Mesenchymal stem cell (in vitro differentiated cells and primary cell): ENCODE measurements at regions not wholly inside any gene's neighbourhood (a gene's known extent, or its start where the extent isn't known, plus 50 kb on each side); places are given as distances from the start of the nearest gene placed in this dataset.

ENCODE experiments used
- DNase-seq: peaks from one replicate; pipeline ENCODE4 v3.0.0-alpha.2; 2013
- H2AFZ ChIP-seq: one replicate; pipeline ENCODE4 v1.6.1; 2013; ENCODE audit warnings: low read depth, mild to moderate bottlenecking, control low read depth, inconsistent platforms, low read length, moderate library complexity
- H2AK5ac ChIP-seq: 2 replicates; pipeline ENCODE4 v1.6.1; 2013; ENCODE audit warnings: low read length, moderate library complexity, mild to moderate bottlenecking, inconsistent platforms; ENCODE audit not compliant: severe bottlenecking
- H2BK120ac ChIP-seq: one replicate; pipeline ENCODE4 v1.6.1; 2013; ENCODE audit warnings: low read depth, mild to moderate bottlenecking, inconsistent platforms, low read length, moderate library complexity
- H2BK12ac ChIP-seq, 2 experiments: one replicate each; pipeline ENCODE4 v1.6.1; 2013; ENCODE audit warnings: inconsistent platforms in 2 of 2, low read length in 2 of 2, mild to moderate bottlenecking in 2 of 2, moderate library complexity in 2 of 2, control low read depth in 1 of 2
- H2BK15ac ChIP-seq: one replicate; pipeline ENCODE4 v1.6.1; 2013; ENCODE audit warnings: mild to moderate bottlenecking, low read depth, inconsistent platforms; ENCODE audit not compliant: poor library complexity, severe bottlenecking
- H2BK5ac ChIP-seq: 2 replicates; pipeline ENCODE4 v1.6.1; 2013; ENCODE audit warnings: low read depth, mild to moderate bottlenecking, low read length, control low read depth, inconsistent platforms; ENCODE audit not compliant: poor library complexity, severe bottlenecking
- H3K14ac ChIP-seq, 2 experiments: one replicate each; pipeline ENCODE4 v1.6.1; 2013; ENCODE audit warnings: inconsistent platforms in 2 of 2, low read length in 2 of 2, control low read depth in 1 of 2, mild to moderate bottlenecking in 1 of 2, moderate library complexity in 1 of 2
- H3K18ac ChIP-seq, 2 experiments: one replicate each; pipeline ENCODE4 v1.6.1; 2013; ENCODE audit warnings: inconsistent platforms in 2 of 2, low read length in 2 of 2, control low read depth in 1 of 2, low read depth in 1 of 2, mild to moderate bottlenecking in 1 of 2
- H3K23ac ChIP-seq, 2 experiments: one replicate each; pipeline ENCODE4 v1.6.1; 2013; ENCODE audit warnings: inconsistent platforms in 2 of 2, low read length in 2 of 2, mild to moderate bottlenecking in 2 of 2, moderate library complexity in 2 of 2, control low read depth in 1 of 2
- H3K27ac ChIP-seq: 2 replicates; pipeline ENCODE4 v1.5.1; 2013; ENCODE audit warnings: mild to moderate bottlenecking, moderate library complexity, low read length, control low read depth, inconsistent platforms; ENCODE audit not compliant: poor library complexity, severe bottlenecking
- H3K27me3 ChIP-seq, 2 experiments: 2 replicates each; pipeline versions ENCODE4 v1.6.1 to v1.7.0; 2013; ENCODE audit warnings: low read length in 2 of 2, mild to moderate bottlenecking in 2 of 2, moderate library complexity in 2 of 2, control low read depth in 1 of 2, inconsistent platforms in 1 of 2; ENCODE audit not compliant: control insufficient read depth in 1 of 2, insufficient read depth in 1 of 2
- H3K36me3 ChIP-seq, 2 experiments: 2 replicates each; pipeline versions ENCODE4 v1.6.1 to v1.7.0; 2013; ENCODE audit warnings: low read length in 2 of 2, control low read depth in 1 of 2, inconsistent platforms in 1 of 2, low read depth in 1 of 2, mild to moderate bottlenecking in 1 of 2; ENCODE audit not compliant: insufficient read depth in 2 of 2, control insufficient read depth in 1 of 2
- H3K4ac ChIP-seq, 2 experiments: one replicate each; pipeline ENCODE4 v1.6.1; 2013; ENCODE audit warnings: inconsistent platforms in 2 of 2, low read length in 2 of 2, mild to moderate bottlenecking in 2 of 2, moderate library complexity in 2 of 2, control low read depth in 1 of 2, low read depth in 1 of 2
- H3K4me1 ChIP-seq: 2 replicates; pipeline ENCODE4 v1.6.1; 2013; ENCODE audit warnings: low read depth, low read length, control low read depth; ENCODE audit not compliant: control insufficient read depth, insufficient read depth
- H3K4me2 ChIP-seq: 2 replicates; pipeline ENCODE4 v1.6.1; 2013; ENCODE audit warnings: low read length, mild to moderate bottlenecking, inconsistent platforms; ENCODE audit not compliant: poor library complexity, severe bottlenecking
- H3K4me3 ChIP-seq, 2 experiments: 2 replicates each; pipeline versions ENCODE4 v1.5.1 to v1.7.0; 2013; ENCODE audit warnings: low read length in 2 of 2, mild to moderate bottlenecking in 2 of 2, control low read depth in 1 of 2, low read depth in 1 of 2; ENCODE audit not compliant: insufficient read depth in 1 of 2
- H3K79me1 ChIP-seq: replicated peaks from 2 replicates; pipeline ENCODE4 v1.6.1; 2013; ENCODE audit warnings: mild to moderate bottlenecking, control low read depth, low read length, inconsistent platforms; ENCODE audit not compliant: poor library complexity, severe bottlenecking
- H3K9ac ChIP-seq: 2 replicates; pipeline ENCODE4 v1.7.0; 2013; ENCODE audit warnings: mild to moderate bottlenecking, low read length, moderate library complexity
- H3K9me3 ChIP-seq: 2 replicates; pipeline ENCODE4 v1.7.0; 2013; ENCODE audit warnings: mild to moderate bottlenecking, low read length; ENCODE audit not compliant: control insufficient read depth
- H4K8ac ChIP-seq: one replicate; pipeline ENCODE4 v1.6.1; 2013; ENCODE audit warnings: inconsistent platforms, mild to moderate bottlenecking, low read length, moderate library complexity
- H4K91ac ChIP-seq: one replicate; pipeline ENCODE4 v1.6.1; 2013; ENCODE audit warnings: mild to moderate bottlenecking, low read length, inconsistent platforms
- WGBS: methylation state at CpG from one replicate; pipeline ENCODE4 v1.1.7; 2013; ENCODE audit warnings: mixed read lengths; 5-methylcytosine and 5-hydroxymethylcytosine counted together

- Histone ChIP-seq H2AFZ (no peak overlapping the region), H2BK15ac (no peak overlapping the region), H3K79me1 (no peaks in the 10 kb centered on the region), H3K27me3 (peaks cover 0 to 23% of the 10 kb centered on the region in 2 experiments), H3K4me1 (peaks cover 16% of the 10 kb centered on the region), H2BK120ac (no peak overlapping the region), H3K36me3 (peaks cover 0 to 4% of the 10 kb centered on the region in 2 experiments), H2BK12ac (no peak overlapping the region), H2BK5ac (no peak overlapping the region), H3K4me3 (no peak overlapping the region), H2AK5ac (no peak overlapping the region), H3K4me2 (no peak overlapping the region), H3K23ac (no peak overlapping the region), H3K9ac (no peak overlapping the region), H4K8ac (no peak overlapping the region), H3K27ac (no peak overlapping the region), H4K91ac (no peak overlapping the region), H3K9me3 (peaks cover 4% of the 10 kb centered on the region), H3K14ac (no peak overlapping the region), H3K18ac (no peak overlapping the region), H3K4ac (no peak overlapping the region)
- no peak for DNase-seq
- WGBS: 100% methylated on average over 1 of the region's 1 CpG
These were observed 135.3 kb upstream of the NCOR2 start for GRCh38 chr12:124702736-124703135.

- Histone ChIP-seq H3K36me3 (no peaks in the 10 kb centered on the region), H2AK5ac (peak overlapping the region; percentile 90), H3K27me3 (peaks cover 0 to 23% of the 10 kb centered on the region in 2 experiments), H4K8ac (peak overlapping the region; percentile 21), H3K79me1 (no peaks in the 10 kb centered on the region), H3K27ac (no peak overlapping the region), H3K9ac (peak overlapping the region; percentile 26), H2BK12ac (peak overlapping the region; percentile 23 to 86), H3K4me3 (no peak overlapping the region), H3K4me2 (no peak overlapping the region), H2BK120ac (peak overlapping the region; percentile 77), H2BK5ac (no peak overlapping the region), H2BK15ac (peak overlapping the region; percentile 18), H4K91ac (peak overlapping the region; percentile 87), H3K23ac (no peak overlapping the region), H3K4me1 (peaks cover 20% of the 10 kb centered on the region), H3K18ac (peak overlapping the region; percentile 40 to 80), H2AFZ (no peak overlapping the region), H3K4ac (peak overlapping the region; percentile 21 to 49), H3K9me3 (no peaks in the 10 kb centered on the region), H3K14ac (peak overlapping the region in 1 of 2 experiments; percentile 5)
- DNase-seq: no peak
- 68% methylated on average over 17 of the region's 17 CpGs for WGBS
These were observed 133.6 kb upstream of the NCOR2 start for GRCh38 chr12:124700810-124701592.

GRCh38 chr12:124699909-124700308 lies 132.5 kb upstream of the NCOR2 start:
- Histone ChIP-seq H3K18ac (peak overlapping the region in 1 of 2 experiments; percentile 72), H3K79me1 (no peaks in the 10 kb centered on the region), H2AK5ac (peak overlapping the region; percentile 17), H2AFZ (no peak overlapping the region), H3K9me3 (no peaks in the 10 kb centered on the region), H4K8ac (no peak overlapping the region), H3K4me1 (peaks cover 22% of the 10 kb centered on the region), H3K9ac (no peak overlapping the region), H2BK12ac (peak overlapping the region; percentile 28 to 32), H3K27me3 (peaks cover 0 to 19% of the 10 kb centered on the region in 2 experiments), H3K4me3 (peak overlapping the region in 1 of 2 experiments; percentile 17), H2BK5ac (no peak overlapping the region), H3K4me2 (no peak overlapping the region), H3K27ac (no peak overlapping the region), H2BK15ac (peak overlapping the region; percentile 44), H3K4ac (no peak overlapping the region), H4K91ac (peak overlapping the region; percentile 57), H3K14ac (peak overlapping the region in 1 of 2 experiments; percentile 38), H2BK120ac (peak overlapping the region; percentile 54), H3K23ac (no peak overlapping the region), H3K36me3 (no peaks in the 10 kb centered on the region)
- DNase-seq: no peak
- 88% methylated on average over 13 of the region's 14 CpGs for WGBS

GRCh38 chr12:124698998-124699305 lies 131.5 kb upstream of the NCOR2 start:
- H3K79me1 ChIP-seq: no peaks in the 10 kb centered on the region
- H2BK5ac ChIP-seq: no peak overlapping the region
- H2BK15ac ChIP-seq: no peak overlapping the region
- H2BK12ac ChIP-seq: no peak overlapping the region
- no peak overlapping the region for H2AFZ ChIP-seq
- H2AK5ac ChIP-seq: peak overlapping the region; percentile 26
- H3K14ac ChIP-seq: no peak overlapping the region
- peaks cover 26% of the 10 kb centered on the region for H3K4me1 ChIP-seq
- H3K9ac ChIP-seq: peak overlapping the region; percentile 54
- H3K36me3 ChIP-seq: no peaks in the 10 kb centered on the region
- H2BK120ac ChIP-seq: no peak overlapping the region
- peaks cover 0 to 19% of the 10 kb centered on the region in 2 experiments for H3K27me3 ChIP-seq
- no peak overlapping the region for H3K18ac ChIP-seq
- H3K4me2 ChIP-seq: no peak overlapping the region
- WGBS: 88% methylated on average over 6 of the region's 6 CpGs
- H3K27ac ChIP-seq: no peak overlapping the region
- H3K4me3 ChIP-seq: no peak overlapping the region
- DNase-seq: no peak
- no peak overlapping the region for H4K8ac ChIP-seq
- no peak overlapping the region for H3K23ac ChIP-seq
- H3K4ac ChIP-seq: no peak overlapping the region
- no peaks in the 10 kb centered on the region for H3K9me3 ChIP-seq
- H4K91ac ChIP-seq: no peak overlapping the region
